HG03025 (cell line): ENCODE measurements at regions not wholly inside any gene's neighbourhood (a gene's known extent, or its start where the extent isn't known, plus 50 kb on each side); places are given as distances from the start of the nearest gene placed in this dataset.

Source experiments
- ATAC-seq: cut with Tn5 transposase; IDR thresholded peaks from one replicate; pipeline ENCODE4 v1.9.1; 2021; ENCODE audit warnings: mild to moderate bottlenecking, moderate library complexity; ENCODE audit not compliant: unreplicated experiment, low FRiP score

DNA sequence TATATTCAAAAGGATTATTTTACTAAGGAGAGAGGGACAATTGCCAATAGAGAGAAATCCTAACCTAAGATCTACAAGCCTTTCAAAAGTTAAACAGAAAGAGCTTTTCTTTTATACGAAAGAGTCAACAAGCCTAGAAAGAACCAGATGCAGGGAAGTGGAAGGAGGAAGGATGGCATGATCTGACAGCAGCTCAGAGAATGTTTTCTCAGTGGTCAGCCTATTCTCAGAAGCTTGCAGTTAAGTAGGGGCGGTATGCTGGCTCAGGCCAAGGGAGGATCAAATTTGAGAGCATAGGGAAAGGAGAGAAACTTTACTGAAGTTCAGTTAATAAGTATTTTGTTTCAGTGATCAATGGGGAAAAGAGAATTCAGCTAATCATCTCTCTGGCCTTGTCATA is 88.0 kb upstream of the FTMT start:
- no peak for ATAC-seq

DNA sequence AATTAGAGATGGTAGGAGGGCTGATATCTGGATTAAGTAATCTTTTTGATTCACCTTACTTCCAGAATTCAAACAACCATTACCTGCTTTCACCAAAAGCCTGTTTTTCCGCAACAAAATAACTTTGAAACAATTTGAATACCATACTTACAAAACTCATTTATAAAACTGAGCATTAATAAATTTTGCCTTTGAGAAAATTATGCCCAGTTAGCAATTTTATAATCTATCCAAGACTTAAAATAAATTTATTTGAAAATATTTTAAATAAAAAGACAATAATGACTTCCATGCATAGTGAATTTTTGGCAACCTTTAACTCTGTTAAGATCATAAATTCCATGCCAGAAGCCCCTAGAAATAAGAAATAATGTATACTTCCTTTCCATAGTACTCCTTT is 71.3 kb upstream of the FTMT start:
- no peak for ATAC-seq

DNA sequence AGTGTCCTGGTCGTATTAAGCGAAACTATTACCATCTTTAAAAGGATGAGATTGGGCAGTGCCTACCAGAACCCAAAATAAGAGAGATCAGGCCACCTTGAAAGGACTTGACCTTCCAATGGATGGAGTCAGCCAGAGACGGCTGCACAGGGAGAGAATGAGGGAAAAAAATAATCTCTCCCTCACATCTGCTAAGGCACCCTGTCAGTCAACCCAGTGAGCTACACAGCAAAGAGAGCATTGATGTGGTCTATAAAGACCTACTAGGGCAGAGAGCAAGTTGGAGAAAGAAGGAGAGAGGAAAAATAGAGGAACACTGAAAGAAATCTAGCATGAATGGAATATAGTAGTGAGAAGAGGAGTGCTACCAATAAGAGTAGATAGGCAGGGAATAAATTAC is 68.0 kb upstream of the FTMT start:
- no peak for ATAC-seq

DNA sequence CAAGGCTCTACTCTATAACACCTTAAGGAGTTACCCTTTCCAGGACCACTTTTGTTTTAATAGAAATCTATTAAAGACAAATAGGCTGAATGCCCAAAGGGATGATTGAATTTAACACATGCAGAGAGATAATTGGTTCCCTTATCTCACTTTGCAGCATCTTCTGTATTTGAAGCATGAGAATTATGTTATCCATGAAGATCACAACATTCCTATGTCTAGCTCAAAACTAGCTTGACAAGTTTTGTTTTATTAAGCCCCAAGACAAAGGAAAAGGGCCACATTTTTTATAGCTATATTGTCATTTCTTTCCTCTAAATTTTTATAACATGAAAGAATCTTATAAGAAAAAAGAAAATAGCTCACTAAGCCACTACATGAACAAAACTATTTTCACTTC is 57.9 kb upstream of the FTMT start:
- ATAC-seq: no peak

DNA sequence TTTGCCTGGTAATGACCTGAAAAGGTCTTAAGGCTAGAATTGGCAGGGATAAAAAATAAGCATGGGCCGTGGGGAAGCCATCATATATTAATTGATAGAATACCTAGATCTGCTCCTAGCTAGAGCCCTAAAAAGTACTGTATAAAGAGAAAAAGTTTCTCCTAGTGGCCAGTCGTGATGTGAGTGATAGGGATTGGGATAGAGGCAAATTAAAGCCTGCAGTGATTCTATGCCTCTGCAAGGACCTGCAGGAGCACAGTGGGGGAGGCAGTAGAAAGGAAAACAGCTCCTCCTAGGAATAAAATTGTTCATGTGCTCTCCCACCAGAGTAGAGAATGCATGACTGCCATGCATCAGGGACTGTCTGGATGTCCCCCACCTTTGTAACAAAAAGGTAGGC is 56.2 kb upstream of the FTMT start:
- no peak for ATAC-seq

DNA sequence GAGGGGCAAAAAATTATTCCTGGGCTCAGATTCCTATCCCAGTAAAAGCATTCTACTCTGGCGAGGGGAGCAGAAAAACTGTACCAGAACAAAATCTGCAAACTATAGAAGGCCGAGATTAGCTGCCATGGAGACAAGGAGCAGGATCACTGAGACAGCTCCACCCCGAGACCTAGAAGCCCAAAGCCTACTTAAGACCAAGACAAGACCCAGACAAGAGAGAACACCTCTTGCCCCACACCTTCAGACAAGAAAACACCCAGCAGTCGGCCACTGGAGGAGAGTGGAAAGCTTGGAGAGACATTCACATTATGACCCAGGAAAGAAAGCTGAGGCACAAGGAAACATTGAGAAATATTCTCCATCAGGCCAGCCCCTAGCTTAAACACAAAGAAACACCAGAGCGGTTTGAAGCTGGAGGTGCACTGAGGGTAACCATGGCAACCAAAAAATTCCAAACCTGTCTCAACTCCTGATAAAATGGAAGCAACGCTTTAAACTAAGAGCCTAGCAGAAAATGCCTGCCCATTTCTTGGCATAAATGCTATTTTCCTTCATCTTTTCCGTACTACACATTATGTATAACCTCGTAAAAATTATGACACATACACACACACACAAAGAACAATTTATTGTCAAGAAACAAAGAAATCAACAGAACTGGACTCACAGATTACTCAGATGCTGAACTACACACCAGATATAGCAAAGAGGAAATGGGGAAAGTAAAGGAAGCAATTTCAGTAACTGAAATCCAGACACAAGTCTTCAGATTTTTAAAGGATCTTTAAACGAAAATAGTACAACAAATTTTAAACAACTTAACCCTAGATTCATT is 53.8 kb upstream of the FTMT start:
- no peak for ATAC-seq
